ENCODE measurements at regions not wholly inside any gene's neighbourhood (a gene's known extent, or its start where the extent isn't known, plus 50 kb on each side); places are given as distances from the start of the nearest gene placed in this dataset.
"Not testable (repeated sequence)": the region's sequence is repeated elsewhere in the genome, so short reads cannot be mapped to it uniquely, and the experiment has no call there.

GRCh38 chr9:113712053-113712452 lies 164.1 kb upstream of the ZNF618 start:
- DNase-seq (ENCODE audit: low spot score in 2 of 2) (no peak), ATAC-seq (replicated peaks; ENCODE audit: extremely low read depth, poor library complexity, severe bottlenecking) (no peak)
- no peak overlapping the region for H3K27ac Mint-ChIP-seq (ENCODE audit: low read depth)
- no peak overlapping the region for H3K4me3 Mint-ChIP-seq
- no peaks in the 10 kb centered on the region for H3K36me3 Mint-ChIP-seq (ENCODE audit: insufficient read depth)
- H3K4me1 Mint-ChIP-seq, result no peaks in the 10 kb centered on the region
- H3K27me3 Mint-ChIP-seq, result peaks cover 36% of the 10 kb centered on the region
- H3K9me3 Mint-ChIP-seq, result peaks cover 9% of the 10 kb centered on the region

GRCh38 chr9:113715086-113715485 lies 161.0 kb upstream of the ZNF618 start:
- no peak overlapping the region for H3K27ac Mint-ChIP-seq (ENCODE audit: low read depth)
- DNase-seq (ENCODE audit: low spot score in 2 of 2), result no peak
- H3K36me3 Mint-ChIP-seq (ENCODE audit: insufficient read depth), result no peaks in the 10 kb centered on the region
- no peak for ATAC-seq (replicated peaks; ENCODE audit: extremely low read depth, poor library complexity, severe bottlenecking)
- H3K4me1 Mint-ChIP-seq, result peaks cover 2% of the 10 kb centered on the region
- H3K27me3 Mint-ChIP-seq, result peaks cover 46% of the 10 kb centered on the region
- peaks cover 9% of the 10 kb centered on the region for H3K9me3 Mint-ChIP-seq
- H3K4me3 Mint-ChIP-seq, result no peak overlapping the region

- Mint-ChIP-seq H3K36me3 (ENCODE audit: insufficient read depth) (no peaks in the 10 kb centered on the region), H3K4me1 (peaks cover 6% of the 10 kb centered on the region), H3K27me3 (peaks cover 36% of the 10 kb centered on the region), H3K27ac (ENCODE audit: low read depth) (no peak overlapping the region), H3K9me3 (peaks cover 9% of the 10 kb centered on the region), H3K4me3 (no peak overlapping the region)
- DNase-seq (ENCODE audit: low spot score in 2 of 2), result no peak
- ATAC-seq (replicated peaks; ENCODE audit: extremely low read depth, poor library complexity, severe bottlenecking), result no peak
Observed at GRCh38 chr9:113719919-113720318, 156.2 kb upstream of the ZNF618 start.

- H3K9me3 Mint-ChIP-seq, result peaks cover 9% of the 10 kb centered on the region
- H3K27ac Mint-ChIP-seq (ENCODE audit: low read depth), result no peak overlapping the region
- ATAC-seq (replicated peaks; ENCODE audit: extremely low read depth, poor library complexity, severe bottlenecking), result no peak
- no peak for DNase-seq (ENCODE audit: low spot score in 2 of 2)
- peaks cover 36% of the 10 kb centered on the region for H3K27me3 Mint-ChIP-seq
- H3K4me3 Mint-ChIP-seq, result no peak overlapping the region
- H3K36me3 Mint-ChIP-seq (ENCODE audit: insufficient read depth), result no peaks in the 10 kb centered on the region
- H3K4me1 Mint-ChIP-seq, result peaks cover 6% of the 10 kb centered on the region
Observed at GRCh38 chr9:113720495-113720894, 155.6 kb upstream of the ZNF618 start.

GRCh38 chr9:113721856-113722255 lies 154.3 kb upstream of the ZNF618 start:
- no peak for ATAC-seq (replicated peaks; ENCODE audit: extremely low read depth, poor library complexity, severe bottlenecking)
- Mint-ChIP-seq H3K4me3 (no peak overlapping the region), H3K27me3 (peaks cover 36% of the 10 kb centered on the region), H3K36me3 (ENCODE audit: insufficient read depth) (no peaks in the 10 kb centered on the region), H3K4me1 (peaks cover 6% of the 10 kb centered on the region), H3K27ac (ENCODE audit: low read depth) (no peak overlapping the region), H3K9me3 (no peaks in the 10 kb centered on the region)
- no peak for DNase-seq (ENCODE audit: low spot score in 2 of 2)

- H3K36me3 Mint-ChIP-seq (ENCODE audit: insufficient read depth), result no peaks in the 10 kb centered on the region
Observed at GRCh38 chr9:113724202-113724601, 151.9 kb upstream of the ZNF618 start.

GRCh38 chr9:113728989-113729388 lies 147.1 kb upstream of the ZNF618 start:
- Mint-ChIP-seq H3K4me3 (no peak overlapping the region), H3K27ac (ENCODE audit: low read depth) (no peak overlapping the region), H3K4me1 (no peaks in the 10 kb centered on the region), H3K9me3 (peaks cover 11% of the 10 kb centered on the region), H3K36me3 (ENCODE audit: insufficient read depth) (no peaks in the 10 kb centered on the region), H3K27me3 (peaks cover 34% of the 10 kb centered on the region)
- ATAC-seq (replicated peaks; ENCODE audit: extremely low read depth, poor library complexity, severe bottlenecking) (no peak), DNase-seq (ENCODE audit: low spot score in 2 of 2) (no peak)

More at GRCh38 chr9:113724202-113724601, 151.9 kb upstream of the ZNF618 start:
- Mint-ChIP-seq H3K9me3 (no peaks in the 10 kb centered on the region), H3K27ac (ENCODE audit: low read depth) (no peak overlapping the region), H3K4me1 (peaks cover 6% of the 10 kb centered on the region), H3K27me3 (peaks cover 16% of the 10 kb centered on the region), H3K4me3 (no peak overlapping the region)
- no peak for ATAC-seq (replicated peaks; ENCODE audit: extremely low read depth, poor library complexity, severe bottlenecking)
- DNase-seq (ENCODE audit: low spot score in 2 of 2), result no peak

GRCh38 chr9:113734826-113735225 lies 141.3 kb upstream of the ZNF618 start:
- ATAC-seq (replicated peaks; ENCODE audit: extremely low read depth, poor library complexity, severe bottlenecking), result no peak
- Mint-ChIP-seq H3K9me3 (peaks cover 8% of the 10 kb centered on the region), H3K36me3 (ENCODE audit: insufficient read depth) (peaks cover 7% of the 10 kb centered on the region), H3K27me3 (peaks cover 61% of the 10 kb centered on the region), H3K4me1 (no peaks in the 10 kb centered on the region), H3K4me3 (no peak overlapping the region), H3K27ac (ENCODE audit: low read depth) (no peak overlapping the region)
- no peak for DNase-seq (ENCODE audit: low spot score in 2 of 2)

GRCh38 chr9:113737517-113738271 lies 138.4 kb upstream of the ZNF618 start:
- DNase-seq (ENCODE audit: low spot score in 2 of 2) (no peak), ATAC-seq (replicated peaks; ENCODE audit: extremely low read depth, poor library complexity, severe bottlenecking) (no peak)
- Mint-ChIP-seq H3K27ac (ENCODE audit: low read depth) (peak overlapping the region; percentile 60), H3K4me1 (peaks cover 6% of the 10 kb centered on the region), H3K4me3 (no peak overlapping the region), H3K27me3 (peaks cover 53% of the 10 kb centered on the region), H3K36me3 (ENCODE audit: insufficient read depth) (peaks cover 11% of the 10 kb centered on the region), H3K9me3 (peaks cover 6% of the 10 kb centered on the region)

- Mint-ChIP-seq H3K4me1 (peaks cover 6% of the 10 kb centered on the region), H3K9me3 (peaks cover 6% of the 10 kb centered on the region), H3K27me3 (peaks cover 53% of the 10 kb centered on the region), H3K4me3 (no peak overlapping the region), H3K36me3 (ENCODE audit: insufficient read depth) (peaks cover 11% of the 10 kb centered on the region), H3K27ac (ENCODE audit: low read depth) (peak overlapping the region; percentile 60)
- ATAC-seq (replicated peaks; ENCODE audit: extremely low read depth, poor library complexity, severe bottlenecking) (no peak), DNase-seq (ENCODE audit: low spot score in 2 of 2) (no peak)
Observed at GRCh38 chr9:113738496-113738892, 137.6 kb upstream of the ZNF618 start.

- Mint-ChIP-seq H3K4me3 (no peak overlapping the region), H3K27ac (ENCODE audit: low read depth) (no peak overlapping the region), H3K36me3 (ENCODE audit: insufficient read depth) (peaks cover 11% of the 10 kb centered on the region), H3K4me1 (peaks cover 6% of the 10 kb centered on the region), H3K27me3 (peaks cover 48% of the 10 kb centered on the region), H3K9me3 (peaks cover 6% of the 10 kb centered on the region)
- no peak for ATAC-seq (replicated peaks; ENCODE audit: extremely low read depth, poor library complexity, severe bottlenecking)
- no peak for DNase-seq (ENCODE audit: low spot score in 2 of 2)
Observed at GRCh38 chr9:113738893-113739604, 137.1 kb upstream of the ZNF618 start.

- not testable (repeated sequence) for DNase-seq (ENCODE audit: low spot score in 2 of 2); H3K27ac Mint-ChIP-seq (ENCODE audit: low read depth); ATAC-seq (replicated peaks; ENCODE audit: extremely low read depth, poor library complexity, severe bottlenecking); H3K4me1 Mint-ChIP-seq; H3K4me3 Mint-ChIP-seq; H3K9me3 Mint-ChIP-seq
- peaks cover 40% of the 10 kb centered on the region for H3K27me3 Mint-ChIP-seq
- peaks cover 11% of the 10 kb centered on the region for H3K36me3 Mint-ChIP-seq (ENCODE audit: insufficient read depth)
Observed at GRCh38 chr9:113739605-113740507, 136.3 kb upstream of the ZNF618 start.

Data from central memory CD8-positive, alpha-beta T cell (primary cell).